ENCODE measurements at regions not wholly inside any gene's neighbourhood (a gene's known extent, or its start where the extent isn't known, plus 50 kb on each side); places are given as distances from the start of the nearest gene placed in this dataset.

- DNase-seq: no peak
Observed at GRCh38 chr7:12085516-12085915, 125.6 kb upstream of the TMEM106B start.

- DNase-seq: no peak
Observed at GRCh38 chr7:12089951-12090756, 120.9 kb upstream of the TMEM106B start.

GRCh38 chr7:12090757-12091221 lies 120.3 kb upstream of the TMEM106B start:
- no peak for DNase-seq

GRCh38 chr7:12091231-12091630 lies 119.9 kb upstream of the TMEM106B start:
- no peak for DNase-seq

GRCh38 chr7:12092499-12093130 lies 118.5 kb upstream of the TMEM106B start:
- DNase-seq: no peak

- DNase-seq: no peak
Observed at GRCh38 chr7:12093365-12093764, 117.7 kb upstream of the TMEM106B start.

GRCh38 chr7:12094365-12094921 lies 116.7 kb upstream of the TMEM106B start:
- DNase-seq: no peak

- no peak for DNase-seq
Observed at GRCh38 chr7:12102126-12102525, 109.0 kb upstream of the TMEM106B start.

- no peak for DNase-seq
Observed at GRCh38 chr7:12102527-12102926, 108.6 kb upstream of the TMEM106B start.

GRCh38 chr7:12103948-12104347 lies 107.1 kb upstream of the TMEM106B start:
- DNase-seq: no peak

GRCh38 chr7:12107381-12107780 lies 103.7 kb upstream of the TMEM106B start:
- DNase-seq: no peak

GRCh38 chr7:12107841-12108254 lies 103.2 kb upstream of the TMEM106B start:
- DNase-seq: no peak

GRCh38 chr7:12110425-12110824 lies 100.7 kb upstream of the TMEM106B start:
- no peak for DNase-seq

GRCh38 chr7:12111422-12112405 lies 99.4 kb upstream of the TMEM106B start:
- DNase-seq: no peak

- no peak for DNase-seq
Observed at GRCh38 chr7:12117170-12117569, 93.9 kb upstream of the TMEM106B start.

- DNase-seq: no peak
Observed at GRCh38 chr7:12119620-12120303, 91.3 kb upstream of the TMEM106B start.

GRCh38 chr7:12120632-12121031 lies 90.5 kb upstream of the TMEM106B start:
- DNase-seq: no peak

- no peak for DNase-seq
Observed at GRCh38 chr7:12123172-12123571, 87.9 kb upstream of the TMEM106B start.

- no peak for DNase-seq
Observed at GRCh38 chr7:12124028-12124427, 87.1 kb upstream of the TMEM106B start.

GRCh38 chr7:12127455-12127854 lies 83.6 kb upstream of the TMEM106B start:
- no peak for DNase-seq

GRCh38 chr7:12130609-12131008 lies 80.5 kb upstream of the TMEM106B start:
- no peak for DNase-seq

GRCh38 chr7:12131122-12131521 lies 80.0 kb upstream of the TMEM106B start:
- DNase-seq: no peak
